Activated CD4-positive, alpha-beta T cell treated with anti-CD3 and anti-CD28 coated beads, Interleukin-2, amount 50 U/mL, for 4 hours (primary cell): ENCODE measurements at regions not wholly inside any gene's neighbourhood (a gene's known extent, or its start where the extent isn't known, plus 50 kb on each side); places are given as distances from the start of the nearest gene placed in this dataset.

ENCODE experiments used
- DNase-seq, 2 experiments: peaks; one replicate each; pipeline ENCODE4 v3.0.0-alpha.2; 2020

GRCh38 chr5:89520771-89521170, 637.8 kb upstream of the MEF2C start:
- DNase-seq = no peak

GRCh38 chr5:89513299-89514044, 630.5 kb upstream of the MEF2C start:
- DNase-seq = no peak

GRCh38 chr5:89504051-89504450, 621.1 kb upstream of the MEF2C start:
- DNase-seq = no peak

DNA sequence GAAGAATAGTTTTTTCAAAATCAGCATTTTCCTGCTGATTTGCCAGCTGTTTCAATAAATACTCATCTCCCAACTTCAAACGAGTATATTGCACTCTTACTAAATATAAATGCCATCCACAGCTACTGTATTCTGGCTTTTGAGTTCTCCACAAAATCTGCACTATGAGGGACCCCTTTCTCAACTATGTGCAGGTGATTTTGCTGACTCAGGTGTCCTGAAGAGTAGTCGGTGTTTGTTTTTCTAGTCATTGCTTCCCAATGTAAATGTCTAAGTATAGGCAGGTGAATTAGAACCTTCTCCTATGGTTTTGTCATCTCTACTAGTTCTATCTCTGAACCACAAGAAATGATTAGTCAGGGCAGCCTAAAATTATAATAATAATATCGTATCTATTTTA, 616.8 kb upstream of the MEF2C start:
- no peak for DNase-seq

GRCh38 chr5:89498699-89499098, 615.7 kb upstream of the MEF2C start:
- no peak for DNase-seq

DNA sequence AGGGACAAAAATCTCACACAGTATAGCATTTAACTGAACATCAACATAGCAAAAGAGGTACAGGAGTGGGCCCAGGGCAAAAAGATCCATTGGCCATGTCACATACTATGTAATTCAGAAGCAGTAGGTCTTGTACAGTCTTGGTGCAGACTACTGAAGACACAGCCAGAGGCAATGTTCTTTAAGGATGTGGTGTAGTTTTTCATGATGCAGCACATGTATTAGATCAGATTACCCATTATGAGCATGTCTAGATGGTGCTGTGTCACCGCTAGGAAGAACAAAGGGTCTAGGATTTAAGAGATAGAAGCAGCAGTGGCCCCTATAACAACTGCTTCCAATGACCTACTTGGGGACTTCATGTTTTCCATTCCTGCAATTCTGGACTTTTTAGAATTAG, 610.4 kb upstream of the MEF2C start:
- no peak for DNase-seq

DNA sequence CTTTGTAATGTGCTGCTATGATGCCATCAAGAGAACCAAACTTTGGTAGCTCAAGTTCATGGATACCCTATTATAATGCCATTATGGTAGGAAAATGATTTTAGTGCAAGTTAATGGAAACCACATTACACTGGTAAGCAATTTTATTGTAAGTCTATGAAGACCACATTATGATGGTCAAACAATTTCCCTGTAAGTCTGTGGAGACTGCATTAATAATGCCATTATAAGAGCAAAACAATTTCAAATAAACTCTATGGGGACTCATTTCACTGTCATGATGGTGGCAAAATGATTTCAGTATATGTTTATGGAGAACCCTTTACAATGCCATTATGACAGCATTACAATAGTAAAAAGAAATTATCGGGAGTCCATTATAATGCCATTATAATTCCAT, 602.0 kb upstream of the MEF2C start:
- DNase-seq = no peak

DNA sequence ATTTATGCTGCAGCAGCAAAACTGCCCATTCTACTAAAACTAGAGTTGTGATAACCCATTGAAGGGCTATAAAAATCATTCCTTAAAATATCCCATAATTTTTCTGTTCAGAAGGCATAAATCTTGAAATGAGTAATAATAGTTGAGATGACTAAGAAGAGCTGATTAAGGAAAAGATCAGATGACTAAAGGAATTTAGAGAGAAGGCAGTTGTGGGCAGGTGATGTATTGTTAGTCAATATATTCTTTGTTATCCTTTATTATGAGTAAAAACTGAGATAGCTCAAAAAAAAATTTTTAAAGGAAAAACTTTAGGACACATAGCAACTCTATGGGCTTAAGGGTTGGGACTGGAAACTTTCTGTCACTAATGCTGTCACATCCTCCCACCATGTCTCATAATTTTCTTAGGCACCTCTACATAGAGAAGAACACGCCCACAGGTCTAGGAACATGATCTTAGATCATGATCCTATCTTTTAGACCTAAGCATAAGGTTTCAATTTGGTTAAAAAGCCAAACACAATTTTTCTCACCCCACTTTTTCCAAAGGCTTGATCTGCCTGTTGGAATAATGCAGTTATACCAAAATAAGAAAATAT, 597.5 kb upstream of the MEF2C start:
- DNase-seq = no peak

- DNase-seq = no peak
Observed at GRCh38 chr5:89478851-89479250, 595.9 kb upstream of the MEF2C start.

DNA sequence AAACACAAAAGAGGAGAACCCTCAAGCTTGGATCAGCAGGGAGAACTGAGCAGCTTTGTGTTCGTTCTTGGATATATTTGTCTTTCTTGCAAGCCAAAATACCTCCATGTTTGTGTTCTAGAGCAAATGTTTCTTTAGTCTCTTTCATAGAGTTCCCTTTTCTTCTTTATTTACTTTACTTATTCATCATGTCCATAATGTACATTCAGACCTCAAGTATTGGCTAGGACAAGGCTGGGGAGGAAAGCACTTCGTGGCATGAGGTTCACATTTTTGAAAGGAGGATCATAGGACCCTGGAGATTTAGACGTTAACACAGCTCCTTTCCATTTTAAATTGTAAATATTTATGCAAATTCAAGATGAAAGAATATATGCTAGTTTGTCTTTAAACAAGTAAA, 590.2 kb upstream of the MEF2C start:
- DNase-seq = no peak

- DNase-seq = no peak
Observed at GRCh38 chr5:89471541-89471940, 588.6 kb upstream of the MEF2C start.

DNA sequence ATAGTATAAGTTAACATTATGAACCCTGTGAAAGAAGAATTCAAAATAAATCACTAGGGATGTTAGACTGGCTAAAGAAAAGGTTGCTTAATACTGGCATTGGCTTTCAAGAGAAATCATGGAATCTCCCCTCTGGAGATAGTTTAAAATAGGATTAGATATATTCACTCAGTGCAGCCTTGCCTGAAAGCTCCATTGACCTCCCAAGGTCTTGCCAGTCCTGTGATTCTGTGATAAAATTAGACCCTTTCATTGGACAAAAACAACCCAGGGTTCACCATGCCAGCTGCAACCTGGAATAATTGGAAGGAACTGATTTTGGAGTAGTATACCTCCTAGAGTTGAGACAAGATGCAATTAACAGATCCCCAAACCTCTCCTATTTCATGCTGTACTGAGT, 588.1 kb upstream of the MEF2C start:
- no peak for DNase-seq

- DNase-seq = no peak
Observed at GRCh38 chr5:89470658-89471057, 587.7 kb upstream of the MEF2C start.

DNA sequence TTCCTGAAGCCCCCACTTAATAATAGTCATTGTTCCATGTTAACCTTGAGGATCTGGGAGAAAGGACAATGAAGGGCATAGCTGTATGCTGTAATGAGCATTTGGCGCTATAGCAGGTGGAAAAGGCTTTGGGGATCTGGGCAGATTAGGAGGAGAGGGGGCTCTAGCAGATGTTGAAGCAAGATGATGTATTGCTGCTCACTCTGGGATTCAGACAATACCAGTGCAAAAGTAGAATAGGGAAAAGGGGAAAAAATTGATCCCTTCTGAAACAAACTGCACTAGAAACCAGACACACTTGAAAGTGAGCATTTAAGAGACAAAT, 575.3 kb upstream of the MEF2C start:
- no peak for DNase-seq

- no peak for DNase-seq
Observed at GRCh38 chr5:89457411-89458331, 574.7 kb upstream of the MEF2C start.

DNA sequence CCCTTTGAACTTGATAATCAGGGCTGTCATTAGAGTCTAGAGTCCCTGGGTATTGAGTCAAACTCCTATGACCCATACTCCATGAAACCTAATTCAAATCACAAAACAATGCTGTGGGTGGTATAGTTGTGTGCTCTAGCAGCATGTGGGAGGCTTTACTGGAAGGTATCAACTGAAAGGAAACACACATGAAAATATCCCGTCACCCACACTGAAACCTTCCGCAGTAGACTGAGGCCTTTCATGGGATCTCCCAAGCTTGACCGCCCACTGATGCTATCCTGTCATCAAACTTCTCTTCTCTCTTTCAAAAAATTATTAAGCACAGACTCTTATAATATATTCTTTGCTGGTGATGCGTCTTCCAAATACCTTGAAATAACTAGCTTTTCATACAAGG, 569.1 kb upstream of the MEF2C start:
- DNase-seq = no peak

GRCh38 chr5:89451263-89451662, 568.3 kb upstream of the MEF2C start:
- no peak for DNase-seq

GRCh38 chr5:89450149-89450538, 567.2 kb upstream of the MEF2C start:
- no peak for DNase-seq

GRCh38 chr5:89449392-89450148, 566.6 kb upstream of the MEF2C start:
- DNase-seq = no peak

- no peak for DNase-seq
Observed at GRCh38 chr5:89447027-89447426, 564.0 kb upstream of the MEF2C start.

DNA sequence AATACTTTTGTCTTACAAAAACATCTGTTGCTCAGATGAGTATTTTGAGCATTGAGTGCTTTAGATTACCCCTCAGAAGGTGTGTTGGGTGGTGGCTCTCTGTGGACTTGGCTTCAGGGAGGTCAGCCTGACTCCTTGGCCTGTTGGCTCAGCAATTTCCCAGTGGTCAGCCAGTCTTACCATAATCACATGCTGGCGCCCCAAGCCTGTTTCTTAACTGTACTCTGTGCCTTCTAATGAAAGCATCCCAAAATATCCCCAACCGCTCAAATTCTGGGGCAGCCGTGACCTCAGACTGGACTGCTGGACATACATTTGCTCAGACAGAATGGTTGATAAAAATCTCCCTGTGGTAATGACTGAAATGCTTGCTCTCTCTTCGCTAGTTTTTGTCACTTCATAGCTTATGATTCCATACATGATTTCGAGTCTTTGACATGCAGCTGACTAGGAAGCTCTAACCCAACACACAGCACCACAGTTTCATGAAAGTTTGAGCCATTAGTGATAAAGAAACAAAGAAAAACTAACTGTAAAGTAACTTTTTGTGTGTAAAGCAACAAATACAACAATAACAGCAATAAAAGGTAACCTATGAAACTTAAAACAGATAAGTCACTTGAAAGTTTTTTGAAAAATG, 562.2 kb upstream of the MEF2C start:
- no peak for DNase-seq

- no peak for DNase-seq
Observed at GRCh38 chr5:89444088-89444487, 561.1 kb upstream of the MEF2C start.

- no peak for DNase-seq
Observed at GRCh38 chr5:89443508-89443907, 560.5 kb upstream of the MEF2C start.
